Nephron progenitor cell (in vitro differentiated cells): ENCODE measurements at regions not wholly inside any gene's neighbourhood (a gene's known extent, or its start where the extent isn't known, plus 50 kb on each side); places are given as distances from the start of the nearest gene placed in this dataset.
A peak's percentile ranks its signal among the peaks of the same experiment; 100 is the strongest.

Source experiments
- DNase-seq: peaks from one replicate; pipeline ENCODE4 v3.0.0; 2021
- H3K27ac Mint-ChIP-seq: 2 replicates; pipeline ENCODE4 v1.8.0; 2021; ENCODE audit warnings: mild to moderate bottlenecking, moderate library complexity, mixed read lengths
- H3K27me3 Mint-ChIP-seq: 2 replicates; pipeline ENCODE4 v1.8.0; 2021; ENCODE audit warnings: mild to moderate bottlenecking, low read depth, mixed read lengths; ENCODE audit not compliant: poor library complexity
- H3K36me3 Mint-ChIP-seq: 2 replicates; pipeline ENCODE4 v1.8.0; 2021; ENCODE audit warnings: low read depth, mixed read lengths
- H3K4me1 Mint-ChIP-seq: 2 replicates; pipeline ENCODE4 v1.8.0; 2021; ENCODE audit warnings: mixed read lengths
- H3K4me3 Mint-ChIP-seq: 2 replicates; pipeline ENCODE4 v1.8.0; 2021; ENCODE audit warnings: mild to moderate bottlenecking, moderate library complexity, mixed read lengths
- H3K9me3 Mint-ChIP-seq: 2 replicates; pipeline ENCODE4 v1.8.0; 2021; ENCODE audit warnings: mild to moderate bottlenecking, moderate library complexity, mixed read lengths
- TF ChIP-seq, protein P1 (sequence below): fragments of 200-600 bp; sonication (generic); IDR thresholded peaks from 2 replicates; pipeline ENCODE4 v1.5.0; 2021; ENCODE audit warnings: antibody characterized with exemption

DNA sequence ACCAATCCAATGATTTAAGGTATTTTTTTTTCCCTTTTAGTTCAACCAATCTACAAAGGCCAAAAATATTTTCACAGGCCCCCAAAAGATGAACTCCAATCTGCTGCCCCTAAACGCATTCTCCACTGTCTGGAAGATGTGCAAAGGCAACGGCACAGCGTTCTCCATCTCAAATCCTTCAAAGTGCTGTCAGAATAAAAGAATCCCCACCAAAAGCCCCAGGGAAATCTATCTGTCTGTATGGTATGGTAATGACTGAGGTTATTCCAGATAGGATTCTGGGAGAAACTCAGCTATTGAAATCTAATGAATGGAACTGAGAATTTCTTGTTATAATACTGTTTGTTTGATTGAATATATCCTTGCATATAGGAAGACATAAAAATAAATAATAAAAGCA lies 217.8 kb upstream of the CCN2 start:
- H3K9me3 Mint-ChIP-seq, result peaks cover 13% of the 10 kb centered on the region
- no peak overlapping the region for H3K27ac Mint-ChIP-seq
- H3K36me3 Mint-ChIP-seq, result peaks cover 3% of the 10 kb centered on the region
- peaks cover 3% of the 10 kb centered on the region for H3K27me3 Mint-ChIP-seq
- no peak for DNase-seq
- TF ChIP-seq, protein P1, sequence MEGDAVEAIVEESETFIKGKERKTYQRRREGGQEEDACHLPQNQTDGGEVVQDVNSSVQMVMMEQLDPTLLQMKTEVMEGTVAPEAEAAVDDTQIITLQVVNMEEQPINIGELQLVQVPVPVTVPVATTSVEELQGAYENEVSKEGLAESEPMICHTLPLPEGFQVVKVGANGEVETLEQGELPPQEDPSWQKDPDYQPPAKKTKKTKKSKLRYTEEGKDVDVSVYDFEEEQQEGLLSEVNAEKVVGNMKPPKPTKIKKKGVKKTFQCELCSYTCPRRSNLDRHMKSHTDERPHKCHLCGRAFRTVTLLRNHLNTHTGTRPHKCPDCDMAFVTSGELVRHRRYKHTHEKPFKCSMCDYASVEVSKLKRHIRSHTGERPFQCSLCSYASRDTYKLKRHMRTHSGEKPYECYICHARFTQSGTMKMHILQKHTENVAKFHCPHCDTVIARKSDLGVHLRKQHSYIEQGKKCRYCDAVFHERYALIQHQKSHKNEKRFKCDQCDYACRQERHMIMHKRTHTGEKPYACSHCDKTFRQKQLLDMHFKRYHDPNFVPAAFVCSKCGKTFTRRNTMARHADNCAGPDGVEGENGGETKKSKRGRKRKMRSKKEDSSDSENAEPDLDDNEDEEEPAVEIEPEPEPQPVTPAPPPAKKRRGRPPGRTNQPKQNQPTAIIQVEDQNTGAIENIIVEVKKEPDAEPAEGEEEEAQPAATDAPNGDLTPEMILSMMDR, result no peak
- H3K4me3 Mint-ChIP-seq, result no peak overlapping the region
- H3K4me1 Mint-ChIP-seq, result no peaks in the 10 kb centered on the region

DNA sequence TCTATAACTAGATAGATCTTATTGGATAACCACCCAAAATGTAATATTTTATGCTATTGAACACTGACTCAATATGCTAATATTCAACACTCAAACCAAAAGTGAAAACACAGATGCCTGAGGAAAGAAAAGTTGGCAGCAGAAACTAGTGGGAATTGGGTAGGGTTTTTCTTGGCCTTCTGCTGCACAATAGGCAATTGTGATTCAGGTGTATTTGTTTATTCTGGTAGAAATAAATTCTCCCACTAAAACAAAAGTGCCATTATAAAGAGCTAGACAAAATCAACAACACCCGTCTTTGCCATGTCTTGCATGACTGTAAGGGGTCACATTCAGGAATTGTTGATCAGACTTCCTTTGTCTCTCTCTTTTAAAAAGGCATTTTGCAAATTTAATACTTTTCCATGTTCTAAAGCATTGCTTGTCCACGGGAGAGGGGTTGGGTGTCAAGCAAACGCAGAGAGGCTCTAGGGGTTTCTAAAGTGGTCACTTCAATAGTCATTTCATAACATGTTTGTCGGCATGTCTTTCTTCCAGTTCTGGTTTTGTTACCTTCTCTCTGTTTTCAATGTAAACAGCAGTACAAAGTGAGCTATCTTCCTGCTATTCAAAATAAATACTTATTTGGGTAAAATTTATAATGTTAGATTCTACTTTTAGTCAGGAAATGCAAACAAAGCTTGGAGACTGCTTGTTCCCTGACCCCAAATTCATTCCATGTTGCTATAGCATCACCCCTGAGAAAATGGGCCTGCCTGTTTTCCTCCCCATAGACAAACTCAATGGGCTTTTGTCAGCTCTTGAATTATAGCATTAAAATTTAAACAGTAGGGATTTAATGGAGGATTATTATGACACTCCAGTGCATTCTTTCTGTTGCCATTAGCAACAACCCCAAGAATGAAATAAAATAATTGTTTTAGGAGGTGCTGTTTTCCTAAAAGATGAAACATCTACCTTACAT lies 217.0 kb upstream of the CCN2 start:
- no peaks in the 10 kb centered on the region for H3K4me1 Mint-ChIP-seq
- TF ChIP-seq, protein P1, result no peak
- no peak overlapping the region for H3K27ac Mint-ChIP-seq
- no peak for DNase-seq
- H3K36me3 Mint-ChIP-seq, result no peaks in the 10 kb centered on the region
- H3K4me3 Mint-ChIP-seq, result no peak overlapping the region
- H3K9me3 Mint-ChIP-seq, result peaks cover 5% of the 10 kb centered on the region
- peaks cover 3% of the 10 kb centered on the region for H3K27me3 Mint-ChIP-seq

DNA sequence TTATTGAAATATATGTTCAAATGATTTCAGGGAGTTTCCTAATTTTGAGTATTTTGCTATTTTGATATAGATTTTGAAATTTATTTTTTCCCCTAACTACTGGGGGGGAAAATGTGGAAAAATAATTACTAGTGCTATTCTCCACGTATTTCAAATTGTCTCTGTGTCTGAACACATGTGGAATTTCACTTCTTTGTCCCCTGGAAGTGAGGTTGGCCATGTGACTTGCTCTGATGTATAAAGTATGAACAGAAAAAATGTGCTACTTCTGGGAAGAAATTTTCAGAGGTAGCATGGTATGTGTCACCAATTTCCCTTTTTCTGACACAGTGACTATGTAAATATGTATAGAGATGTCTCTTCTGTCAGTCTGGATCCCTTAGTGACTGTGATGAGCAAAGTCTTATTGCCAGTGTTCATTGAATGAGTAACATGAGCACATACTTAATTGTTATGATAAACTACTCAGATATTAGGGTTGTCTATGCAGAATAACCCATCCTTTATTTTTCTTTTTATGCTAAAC lies 215.4 kb upstream of the CCN2 start:
- peaks cover 3% of the 10 kb centered on the region for H3K27me3 Mint-ChIP-seq
- H3K4me3 Mint-ChIP-seq, result no peak overlapping the region
- peaks cover 5% of the 10 kb centered on the region for H3K9me3 Mint-ChIP-seq
- H3K36me3 Mint-ChIP-seq, result no peaks in the 10 kb centered on the region
- no peak for DNase-seq
- no peaks in the 10 kb centered on the region for H3K4me1 Mint-ChIP-seq
- no peak overlapping the region for H3K27ac Mint-ChIP-seq
- TF ChIP-seq, protein P1, result no peak

DNA sequence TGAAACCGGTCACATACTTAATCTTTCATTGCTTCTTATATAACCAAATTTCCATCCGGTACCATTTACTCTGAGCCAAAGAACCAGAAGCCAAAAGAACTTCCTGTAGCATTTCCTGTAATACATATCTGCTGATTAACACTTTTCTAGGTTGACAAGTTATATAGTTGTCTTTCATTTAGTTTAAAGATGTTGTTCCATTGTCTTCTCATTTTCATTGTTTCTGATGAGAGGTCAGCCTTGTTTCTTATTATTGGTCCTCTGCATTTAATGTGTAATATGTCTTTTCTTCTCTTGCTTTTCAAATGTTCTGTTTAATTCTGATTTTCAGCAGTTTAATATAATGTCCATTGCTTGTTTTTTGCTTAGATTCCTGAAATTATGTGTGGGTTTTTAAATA lies 214.5 kb upstream of the CCN2 start:
- Mint-ChIP-seq H3K4me1 (no peaks in the 10 kb centered on the region), H3K36me3 (no peaks in the 10 kb centered on the region), H3K4me3 (no peak overlapping the region), H3K27ac (no peak overlapping the region), H3K27me3 (peaks cover 3% of the 10 kb centered on the region), H3K9me3 (peaks cover 5% of the 10 kb centered on the region)
- TF ChIP-seq, protein P1, result no peak
- DNase-seq, result no peak

DNA sequence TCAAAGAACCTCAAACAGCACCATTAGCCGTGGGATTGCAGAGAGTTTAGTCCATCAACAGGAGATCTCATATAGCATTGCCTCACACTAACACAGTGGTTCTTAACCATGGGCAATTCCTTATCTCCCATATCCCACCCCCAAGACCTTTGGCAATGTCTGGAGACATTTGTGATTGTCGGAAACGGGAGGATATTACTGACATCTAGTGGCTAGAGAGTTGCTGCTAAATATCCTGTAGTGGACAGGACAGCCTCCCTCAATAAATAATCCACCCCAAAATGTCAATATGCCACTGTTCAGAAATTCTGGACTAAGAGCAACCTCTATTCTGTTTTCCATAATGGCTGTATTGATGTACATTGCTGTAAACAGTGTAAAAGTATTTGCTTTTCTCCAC lies 210.1 kb upstream of the CCN2 start:
- H3K36me3 Mint-ChIP-seq, result no peaks in the 10 kb centered on the region
- no peak for DNase-seq
- TF ChIP-seq, protein P1, result peak; percentile 34
- H3K9me3 Mint-ChIP-seq, result peaks cover 5% of the 10 kb centered on the region
- peaks cover 3% of the 10 kb centered on the region for H3K27me3 Mint-ChIP-seq
- H3K4me1 Mint-ChIP-seq, result no peaks in the 10 kb centered on the region
- no peak overlapping the region for H3K27ac Mint-ChIP-seq
- no peak overlapping the region for H3K4me3 Mint-ChIP-seq
